GM23338 (cell line): ENCODE measurements at regions not wholly inside any gene's neighbourhood (a gene's known extent, or its start where the extent isn't known, plus 50 kb on each side); places are given as distances from the start of the nearest gene placed in this dataset.

Source experiments
- CREB1 ChIP-seq: fragments of 250-450 bp; sonication (Bioruptor Pico); IDR thresholded peaks from 2 replicates; pipeline ENCODE4 v1.5.0; 2020; ENCODE audit warnings: low read depth, mild to moderate bottlenecking, moderate library complexity
- EZH2phosphoT487 ChIP-seq: fragments of 200-600 bp; sonication (generic); IDR thresholded peaks from one replicate; pipeline ENCODE4 v1.8.1; 2018; ENCODE audit warnings: antibody characterized with exemption; ENCODE audit not compliant: unreplicated experiment
- POLR2AphosphoS5 ChIP-seq: IDR thresholded peaks from 2 replicates; pipeline ENCODE4 v1.6.1; 2016; ENCODE audit warnings: antibody characterized with exemption, low read depth
- REST ChIP-seq: IDR thresholded peaks from one replicate; pipeline ENCODE4 v1.6.1; 2018; ENCODE audit warnings: antibody characterized with exemption; ENCODE audit not compliant: unreplicated experiment
- STAT1 ChIP-seq: IDR thresholded peaks from one replicate; pipeline ENCODE4 v1.6.1; 2016; ENCODE audit warnings: antibody characterized with exemption; ENCODE audit not compliant: unreplicated experiment
- ZNF114 ChIP-seq: fragments of 250-450 bp; sonication (Bioruptor Pico); IDR thresholded peaks from 2 replicates; pipeline ENCODE4 v1.5.0; 2020; ENCODE audit warnings: mild to moderate bottlenecking, moderate library complexity
- ZNF331 ChIP-seq: fragments of 250-450 bp; sonication (Bioruptor Pico); IDR thresholded peaks from 2 replicates; pipeline ENCODE4 v1.5.0; 2020; ENCODE audit warnings: low read depth, mild to moderate bottlenecking, moderate library complexity
- TF ChIP-seq, protein P1 (sequence below): fragments of 250-450 bp; sonication (Bioruptor Pico); IDR thresholded peaks from 2 replicates; pipeline ENCODE4 v1.5.0; 2020; ENCODE audit warnings: mild to moderate bottlenecking, moderate library complexity
- TF ChIP-seq, protein P2 (sequence below), 2 experiments: fragments of 200-600 bp in 1 of 2; sonication (generic) in 1 of 2; conservative IDR thresholded peaks; 2 replicates each; pipeline versions ENCODE4 v1.5.1 to v1.6.1; 2016 to 2017; ENCODE audit warnings: antibody characterized with exemption in 2 of 2, low read depth in 2 of 2, mild to moderate bottlenecking in 2 of 2, moderate library complexity in 1 of 2

GRCh38 chr2:76279142-76279541 is 568.4 kb upstream of the GCFC2 start (continued):
- TF ChIP-seq, protein P1, sequence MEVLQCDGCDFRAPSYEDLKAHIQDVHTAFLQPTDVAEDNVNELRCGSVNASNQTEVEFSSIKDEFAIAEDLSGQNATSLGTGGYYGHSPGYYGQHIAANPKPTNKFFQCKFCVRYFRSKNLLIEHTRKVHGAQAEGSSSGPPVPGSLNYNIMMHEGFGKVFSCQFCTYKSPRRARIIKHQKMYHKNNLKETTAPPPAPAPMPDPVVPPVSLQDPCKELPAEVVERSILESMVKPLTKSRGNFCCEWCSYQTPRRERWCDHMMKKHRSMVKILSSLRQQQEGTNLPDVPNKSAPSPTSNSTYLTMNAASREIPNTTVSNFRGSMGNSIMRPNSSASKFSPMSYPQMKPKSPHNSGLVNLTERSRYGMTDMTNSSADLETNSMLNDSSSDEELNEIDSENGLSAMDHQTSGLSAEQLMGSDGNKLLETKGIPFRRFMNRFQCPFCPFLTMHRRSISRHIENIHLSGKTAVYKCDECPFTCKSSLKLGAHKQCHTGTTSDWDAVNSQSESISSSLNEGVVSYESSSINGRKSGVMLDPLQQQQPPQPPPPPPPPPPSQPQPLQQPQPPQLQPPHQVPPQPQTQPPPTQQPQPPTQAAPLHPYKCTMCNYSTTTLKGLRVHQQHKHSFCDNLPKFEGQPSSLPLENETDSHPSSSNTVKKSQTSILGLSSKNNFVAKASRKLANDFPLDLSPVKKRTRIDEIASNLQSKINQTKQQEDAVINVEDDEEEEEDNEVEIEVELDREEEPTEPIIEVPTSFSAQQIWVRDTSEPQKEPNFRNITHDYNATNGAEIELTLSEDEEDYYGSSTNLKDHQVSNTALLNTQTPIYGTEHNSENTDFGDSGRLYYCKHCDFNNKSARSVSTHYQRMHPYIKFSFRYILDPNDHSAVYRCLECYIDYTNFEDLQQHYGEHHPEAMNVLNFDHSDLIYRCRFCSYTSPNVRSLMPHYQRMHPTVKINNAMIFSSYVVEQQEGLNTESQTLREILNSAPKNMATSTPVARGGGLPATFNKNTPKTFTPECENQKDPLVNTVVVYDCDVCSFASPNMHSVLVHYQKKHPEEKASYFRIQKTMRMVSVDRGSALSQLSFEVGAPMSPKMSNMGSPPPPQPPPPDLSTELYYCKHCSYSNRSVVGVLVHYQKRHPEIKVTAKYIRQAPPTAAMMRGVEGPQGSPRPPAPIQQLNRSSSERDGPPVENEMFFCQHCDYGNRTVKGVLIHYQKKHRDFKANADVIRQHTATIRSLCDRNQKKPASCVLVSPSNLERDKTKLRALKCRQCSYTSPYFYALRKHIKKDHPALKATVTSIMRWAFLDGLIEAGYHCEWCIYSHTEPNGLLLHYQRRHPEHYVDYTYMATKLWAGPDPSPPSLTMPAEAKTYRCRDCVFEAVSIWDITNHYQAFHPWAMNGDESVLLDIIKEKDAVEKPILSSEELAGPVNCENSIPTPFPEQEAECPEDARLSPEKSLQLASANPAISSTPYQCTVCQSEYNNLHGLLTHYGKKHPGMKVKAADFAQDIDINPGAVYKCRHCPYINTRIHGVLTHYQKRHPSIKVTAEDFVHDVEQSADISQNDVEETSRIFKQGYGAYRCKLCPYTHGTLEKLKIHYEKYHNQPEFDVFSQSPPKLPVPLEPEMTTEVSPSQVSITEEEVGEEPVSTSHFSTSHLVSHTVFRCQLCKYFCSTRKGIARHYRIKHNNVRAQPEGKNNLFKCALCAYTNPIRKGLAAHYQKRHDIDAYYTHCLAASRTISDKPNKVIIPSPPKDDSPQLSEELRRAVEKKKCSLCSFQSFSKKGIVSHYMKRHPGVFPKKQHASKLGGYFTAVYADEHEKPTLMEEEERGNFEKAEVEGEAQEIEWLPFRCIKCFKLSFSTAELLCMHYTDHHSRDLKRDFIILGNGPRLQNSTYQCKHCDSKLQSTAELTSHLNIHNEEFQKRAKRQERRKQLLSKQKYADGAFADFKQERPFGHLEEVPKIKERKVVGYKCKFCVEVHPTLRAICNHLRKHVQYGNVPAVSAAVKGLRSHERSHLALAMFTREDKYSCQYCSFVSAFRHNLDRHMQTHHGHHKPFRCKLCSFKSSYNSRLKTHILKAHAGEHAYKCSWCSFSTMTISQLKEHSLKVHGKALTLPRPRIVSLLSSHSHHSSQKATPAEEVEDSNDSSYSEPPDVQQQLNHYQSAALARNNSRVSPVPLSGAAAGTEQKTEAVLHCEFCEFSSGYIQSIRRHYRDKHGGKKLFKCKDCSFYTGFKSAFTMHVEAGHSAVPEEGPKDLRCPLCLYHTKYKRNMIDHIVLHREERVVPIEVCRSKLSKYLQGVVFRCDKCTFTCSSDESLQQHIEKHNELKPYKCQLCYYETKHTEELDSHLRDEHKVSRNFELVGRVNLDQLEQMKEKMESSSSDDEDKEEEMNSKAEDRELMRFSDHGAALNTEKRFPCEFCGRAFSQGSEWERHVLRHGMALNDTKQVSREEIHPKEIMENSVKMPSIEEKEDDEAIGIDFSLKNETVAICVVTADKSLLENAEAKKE (CRISPR knock-in tag), result no peak
- TF ChIP-seq REST (no peak), ZNF331 (CRISPR knock-in tag) (no peak), STAT1 (no peak), POLR2AphosphoS5 (no peak), EZH2phosphoT487 (no peak), CREB1 (CRISPR knock-in tag) (no peak), ZNF114 (CRISPR knock-in tag) (no peak)
- TF ChIP-seq, protein P2, sequence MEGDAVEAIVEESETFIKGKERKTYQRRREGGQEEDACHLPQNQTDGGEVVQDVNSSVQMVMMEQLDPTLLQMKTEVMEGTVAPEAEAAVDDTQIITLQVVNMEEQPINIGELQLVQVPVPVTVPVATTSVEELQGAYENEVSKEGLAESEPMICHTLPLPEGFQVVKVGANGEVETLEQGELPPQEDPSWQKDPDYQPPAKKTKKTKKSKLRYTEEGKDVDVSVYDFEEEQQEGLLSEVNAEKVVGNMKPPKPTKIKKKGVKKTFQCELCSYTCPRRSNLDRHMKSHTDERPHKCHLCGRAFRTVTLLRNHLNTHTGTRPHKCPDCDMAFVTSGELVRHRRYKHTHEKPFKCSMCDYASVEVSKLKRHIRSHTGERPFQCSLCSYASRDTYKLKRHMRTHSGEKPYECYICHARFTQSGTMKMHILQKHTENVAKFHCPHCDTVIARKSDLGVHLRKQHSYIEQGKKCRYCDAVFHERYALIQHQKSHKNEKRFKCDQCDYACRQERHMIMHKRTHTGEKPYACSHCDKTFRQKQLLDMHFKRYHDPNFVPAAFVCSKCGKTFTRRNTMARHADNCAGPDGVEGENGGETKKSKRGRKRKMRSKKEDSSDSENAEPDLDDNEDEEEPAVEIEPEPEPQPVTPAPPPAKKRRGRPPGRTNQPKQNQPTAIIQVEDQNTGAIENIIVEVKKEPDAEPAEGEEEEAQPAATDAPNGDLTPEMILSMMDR (conservative IDR thresholded peaks at IDR 0.05; ENCODE audit: low read depth in 2 of 2), result no peak
